Stimulated activated CD8-positive, alpha-beta memory T cell treated with anti-CD3 and anti-CD28 coated beads, Interleukin-4, amount 100 ng/mL, for 24 hours (primary cell): ENCODE measurements at regions not wholly inside any gene's neighbourhood (a gene's known extent, or its start where the extent isn't known, plus 50 kb on each side); places are given as distances from the start of the nearest gene placed in this dataset.
"Not testable (repeated sequence)": the region's sequence is repeated elsewhere in the genome, so short reads cannot be mapped to it uniquely, and the experiment has no call there.

Source experiments
- DNase-seq: peaks from one replicate; pipeline ENCODE4 v3.0.0-alpha.2; 2020; ENCODE audit warnings: low read depth

- no peak for DNase-seq
These were observed 186.1 kb downstream of the INHBB start for GRCh38 chr2:120531863-120532600.

GRCh38 chr2:120533625-120534024, 187.7 kb downstream of the INHBB start:
- no peak for DNase-seq

GRCh38 chr2:120534457-120534856, 188.5 kb downstream of the INHBB start:
- DNase-seq: no peak

- no peak for DNase-seq
These were observed 189.1 kb downstream of the INHBB start for GRCh38 chr2:120535081-120535480.

- DNase-seq: no peak
These were observed 190.2 kb downstream of the INHBB start for GRCh38 chr2:120536141-120536540.

DNA sequence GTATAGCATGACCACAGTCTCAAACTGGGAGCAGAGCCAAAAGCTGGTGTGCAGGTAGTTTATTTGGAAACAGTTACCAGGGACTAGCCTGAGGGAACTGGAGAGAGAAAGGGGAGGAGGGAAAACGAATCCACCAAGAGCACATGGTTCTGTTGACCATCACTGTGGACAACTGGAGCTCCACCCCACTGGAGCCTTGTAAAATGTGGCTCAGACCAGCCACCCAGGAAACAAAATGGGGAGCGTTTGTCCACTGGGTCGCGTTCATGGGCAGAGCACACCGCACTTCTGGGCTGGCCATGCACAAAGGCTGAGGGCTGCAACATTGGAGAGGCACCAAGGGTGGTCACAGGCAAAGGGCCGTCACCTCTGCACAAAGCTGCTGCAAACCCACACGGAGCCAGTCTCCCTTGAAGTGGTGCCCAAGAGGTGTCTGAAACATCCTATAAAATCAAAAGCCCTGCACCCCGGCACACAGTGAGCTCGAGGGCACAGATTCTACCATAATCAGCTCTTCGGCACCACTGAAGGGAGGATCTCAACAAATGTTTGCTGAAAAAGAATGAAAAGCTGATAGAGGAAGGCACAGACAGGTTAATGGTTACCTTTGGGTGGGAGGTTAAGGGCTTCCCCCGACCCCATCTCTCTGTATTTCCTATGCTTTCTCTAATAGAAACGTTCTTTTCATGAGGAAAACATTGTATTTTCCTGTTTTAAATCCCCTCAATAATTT, 192.9 kb downstream of the INHBB start:
- DNase-seq: no peak

GRCh38 chr2:120539424-120539936, 193.5 kb downstream of the INHBB start:
- no peak for DNase-seq

DNA sequence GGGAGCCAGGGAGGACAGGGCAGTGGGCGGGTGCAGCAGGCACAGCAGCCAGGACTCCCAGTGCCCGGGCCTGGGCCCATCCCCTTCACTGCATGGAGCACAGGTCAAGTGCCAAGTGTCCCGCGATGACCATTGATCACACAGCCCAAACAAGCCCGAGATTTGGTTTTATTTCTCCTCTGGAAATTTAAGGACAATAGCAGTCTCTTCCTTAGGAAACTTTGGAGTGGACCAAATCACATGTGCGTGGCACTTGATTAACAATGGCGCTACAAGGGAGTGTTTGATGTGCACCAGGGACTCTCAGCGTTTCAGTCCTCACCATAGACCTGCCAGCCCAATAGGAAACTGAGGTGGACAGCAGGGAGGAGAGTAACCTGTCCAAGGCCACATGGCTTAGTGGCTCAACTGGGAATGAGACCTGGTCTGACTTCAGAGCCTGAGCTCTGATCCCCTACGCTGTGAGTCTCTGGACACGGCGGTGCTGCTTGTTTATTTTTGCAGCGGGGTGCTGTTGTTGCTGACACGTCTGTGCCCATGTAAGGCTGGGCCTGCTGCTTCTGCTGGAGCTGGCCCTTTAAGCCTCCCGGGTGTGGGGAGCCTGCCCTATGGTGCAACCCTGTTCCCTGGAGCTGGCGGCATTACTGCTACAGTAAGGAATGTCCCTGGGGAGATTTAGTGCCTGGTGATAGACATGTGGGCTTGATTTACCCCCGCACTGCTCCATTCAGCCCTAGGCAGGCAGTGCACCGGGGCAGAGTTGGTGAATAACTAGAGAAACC, 194.2 kb downstream of the INHBB start:
- DNase-seq: no peak

DNA sequence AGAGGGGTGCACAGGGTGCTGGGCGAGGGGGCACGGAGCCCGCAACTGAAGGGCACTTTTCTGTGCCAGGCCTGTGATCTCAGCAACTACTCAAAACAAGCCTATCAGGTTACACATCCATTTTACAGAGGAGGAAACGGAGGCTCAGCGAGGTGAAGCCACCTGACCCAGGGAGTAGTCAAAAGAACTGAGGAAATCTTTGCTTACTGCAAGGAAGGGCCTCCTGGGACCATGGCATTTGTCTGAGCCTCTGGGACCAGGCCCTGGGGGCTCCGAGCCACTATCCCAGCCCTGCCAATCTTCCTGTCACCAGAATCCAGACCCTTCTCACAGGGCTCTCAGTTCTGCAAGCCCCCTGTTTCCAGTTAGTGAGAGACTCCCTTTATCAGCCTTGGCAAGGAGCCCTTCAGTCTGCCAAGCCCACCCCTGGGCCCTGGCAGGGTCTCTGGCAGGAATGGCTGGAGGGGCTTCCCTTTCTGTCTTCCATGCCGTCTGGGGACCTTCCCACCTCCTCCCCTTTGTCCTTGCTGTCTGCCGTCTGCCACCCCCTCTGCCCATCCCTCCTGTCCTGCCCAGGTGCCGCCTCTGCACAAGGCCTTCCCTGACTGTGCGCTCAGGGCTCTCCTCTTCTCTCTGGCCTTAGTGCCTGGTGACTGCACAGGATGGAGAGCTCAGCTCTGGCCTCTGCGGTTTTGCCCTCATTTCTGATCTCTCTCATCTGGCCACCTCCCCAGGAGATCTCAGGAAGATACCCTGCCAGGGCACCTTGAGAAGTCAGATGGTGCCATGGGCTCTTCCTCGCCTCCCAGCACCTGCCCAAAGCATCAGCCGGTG, 194.7 kb upstream of the GLI2 start:
- no peak for DNase-seq

- no peak for DNase-seq
These were observed 194.1 kb upstream of the GLI2 start for GRCh38 chr2:120541553-120541932.

GRCh38 chr2:120541972-120542670, 193.5 kb upstream of the GLI2 start:
- no peak for DNase-seq

GRCh38 chr2:120542911-120543527, 192.6 kb upstream of the GLI2 start:
- DNase-seq: no peak

DNA sequence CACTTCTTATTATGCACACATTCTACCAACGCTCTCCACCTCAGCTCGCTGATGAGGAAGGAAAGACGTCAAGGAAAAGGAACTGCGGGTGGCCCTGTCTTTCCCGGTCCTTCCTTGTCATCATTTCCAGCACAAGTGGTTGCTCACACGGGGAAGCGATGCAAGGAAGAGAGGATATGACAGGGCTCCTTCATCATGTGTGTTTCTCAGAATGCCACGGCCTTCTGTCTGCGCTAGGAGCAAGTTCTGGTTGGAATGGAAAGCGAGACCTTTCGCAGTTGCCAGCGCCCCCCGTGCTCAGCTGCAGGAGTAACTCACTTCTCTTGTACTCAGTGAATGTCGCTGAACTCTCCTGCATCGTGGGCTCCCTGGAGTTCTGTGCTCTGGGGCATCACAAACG, 191.8 kb upstream of the GLI2 start:
- no peak for DNase-seq

GRCh38 chr2:120544522-120544921, 191.1 kb upstream of the GLI2 start:
- no peak for DNase-seq

- not testable (repeated sequence) for DNase-seq
These were observed 190.7 kb upstream of the GLI2 start for GRCh38 chr2:120545007-120545406.

- no peak for DNase-seq
These were observed 190.1 kb upstream of the GLI2 start for GRCh38 chr2:120545521-120546047.

GRCh38 chr2:120546048-120546864, 189.4 kb upstream of the GLI2 start:
- DNase-seq: no peak

DNA sequence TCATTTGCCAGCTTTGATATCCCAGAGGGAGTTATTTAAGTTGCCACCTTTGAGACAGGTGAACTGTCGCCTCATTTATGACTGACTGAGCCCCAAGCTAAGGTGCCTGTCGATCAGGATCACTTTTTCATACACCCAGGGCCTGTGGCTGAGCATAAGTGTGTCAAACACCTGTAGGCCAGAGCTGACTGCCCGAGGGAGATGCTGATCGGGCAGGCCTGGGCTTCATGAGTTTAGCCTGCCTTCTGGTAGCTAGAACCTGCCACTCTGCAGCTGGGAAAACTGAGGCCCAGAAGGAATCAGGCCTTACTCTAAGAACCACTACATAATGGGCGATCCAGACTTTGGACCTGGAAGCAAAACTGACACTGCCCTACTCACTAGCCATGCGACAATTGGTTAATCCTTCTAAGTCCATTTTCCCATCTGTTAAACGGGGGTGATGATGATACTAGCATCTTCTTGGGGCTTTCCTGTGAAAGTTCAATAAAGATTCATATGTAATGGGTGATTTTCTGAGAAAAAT, 188.7 kb upstream of the GLI2 start:
- DNase-seq: no peak

- no peak for DNase-seq
These were observed 188.0 kb upstream of the GLI2 start for GRCh38 chr2:120547662-120548061.
